ENCODE measurements at regions not wholly inside any gene's neighbourhood (a gene's known extent, or its start where the extent isn't known, plus 50 kb on each side); places are given as distances from the start of the nearest gene placed in this dataset.

- DNase-seq = no peak
Measured at GRCh38 chr3:117746066-117746465, 1036.5 kb downstream of the TUSC7 start.

GRCh38 chr3:117748131-117748530 lies 1038.6 kb downstream of the TUSC7 start:
- no peak for DNase-seq

- DNase-seq = no peak
Measured at GRCh38 chr3:117750674-117751269, 1041.2 kb downstream of the TUSC7 start.

- no peak for DNase-seq
Measured at GRCh38 chr3:117751651-117752050, 1042.1 kb downstream of the TUSC7 start.

GRCh38 chr3:117752984-117753717 lies 1043.6 kb downstream of the TUSC7 start:
- DNase-seq = no peak

GRCh38 chr3:117754058-117754457 lies 1044.5 kb downstream of the TUSC7 start:
- no peak for DNase-seq

- no peak for DNase-seq
Measured at GRCh38 chr3:117754841-117755240, 1045.3 kb downstream of the TUSC7 start.

GRCh38 chr3:117756563-117756962 lies 1047.0 kb downstream of the TUSC7 start:
- DNase-seq = no peak

GRCh38 chr3:117761703-117762620 lies 1052.4 kb downstream of the TUSC7 start:
- no peak for DNase-seq

- DNase-seq = no peak
Measured at GRCh38 chr3:117762621-117763037, 1053.0 kb downstream of the TUSC7 start.

GRCh38 chr3:117763561-117763960 lies 1054.0 kb downstream of the TUSC7 start:
- no peak for DNase-seq

- no peak for DNase-seq
Measured at GRCh38 chr3:117768581-117768980, 1059.0 kb downstream of the TUSC7 start.

GRCh38 chr3:117774130-117774529 lies 1064.6 kb downstream of the TUSC7 start:
- no peak for DNase-seq

GRCh38 chr3:117786349-117786748 lies 1076.8 kb downstream of the TUSC7 start:
- DNase-seq = no peak

- no peak for DNase-seq
Measured at GRCh38 chr3:117788061-117788460, 1078.5 kb downstream of the TUSC7 start.

GRCh38 chr3:117788506-117788905 lies 1078.9 kb downstream of the TUSC7 start:
- no peak for DNase-seq

- DNase-seq = no peak
Measured at GRCh38 chr3:117790235-117790987, 1080.8 kb downstream of the TUSC7 start.

GRCh38 chr3:117793622-117794265 lies 1084.2 kb downstream of the TUSC7 start:
- DNase-seq = no peak

GRCh38 chr3:117798221-117798620 lies 1088.6 kb downstream of the TUSC7 start:
- DNase-seq = no peak

- DNase-seq = no peak
Measured at GRCh38 chr3:117798687-117799386, 1089.3 kb downstream of the TUSC7 start.

- DNase-seq = no peak
Measured at GRCh38 chr3:117799387-117799735, 1089.8 kb downstream of the TUSC7 start.

GRCh38 chr3:117801912-117802239 lies 1092.3 kb downstream of the TUSC7 start:
- DNase-seq = no peak
